RWPE2 (cell line): ENCODE measurements at regions not wholly inside any gene's neighbourhood (a gene's known extent, or its start where the extent isn't known, plus 50 kb on each side); places are given as distances from the start of the nearest gene placed in this dataset.

ENCODE experiments used
- ATAC-seq: fragments of 200-7000 bp; cut with Tn5 transposase; 3 replicates; pipeline ENCODE4 v1.9.1; 2021; ENCODE audit warnings: low read depth
- DNase-seq: peaks from one replicate; pipeline ENCODE4 v3.0.0-alpha.2; 2020; ENCODE audit warnings: low spot score
- H3K27ac ChIP-seq: fragments of 450-650 bp; 2 replicates; pipeline ENCODE4 v1.5.1; 2017; ENCODE audit warnings: mild to moderate bottlenecking; ENCODE audit not compliant: poor library complexity, severe bottlenecking
- H3K27me3 ChIP-seq: fragments of 250-450 bp; sonication (Bioruptor Pico); 2 replicates; pipeline ENCODE4 v1.5.1; 2021; ENCODE audit warnings: mild to moderate bottlenecking, moderate library complexity; ENCODE audit not compliant: insufficient read depth, poor library complexity, severe bottlenecking
- H3K36me3 ChIP-seq: fragments of 250-450 bp; sonication (Bioruptor Pico); 2 replicates; pipeline ENCODE4 v1.5.1; 2020; ENCODE audit warnings: low read depth, mild to moderate bottlenecking, moderate library complexity
- H3K4me1 ChIP-seq: fragments of 250-450 bp; sonication (Bioruptor Pico); 2 replicates; pipeline ENCODE4 v1.5.1; 2021; ENCODE audit warnings: mild to moderate bottlenecking, moderate library complexity; ENCODE audit not compliant: insufficient read depth, poor library complexity, severe bottlenecking
- H3K4me3 ChIP-seq: fragments of 250-450 bp; sonication (Bioruptor Pico); 2 replicates; pipeline ENCODE4 v1.5.1; 2021; ENCODE audit warnings: mild to moderate bottlenecking, moderate library complexity; ENCODE audit not compliant: severe bottlenecking
- H3K9me3 ChIP-seq: fragments of 250-450 bp; sonication (Bioruptor Pico); 2 replicates; pipeline ENCODE4 v1.5.1; 2021; ENCODE audit warnings: mild to moderate bottlenecking, moderate library complexity; ENCODE audit not compliant: severe bottlenecking
- TF ChIP-seq, protein P1 (sequence below): fragments of 450-650 bp; IDR thresholded peaks from one replicate; pipeline ENCODE4 v1.5.1; 2017; ENCODE audit warnings: mild to moderate bottlenecking, moderate library complexity; ENCODE audit not compliant: poor library complexity, severe bottlenecking

DNA sequence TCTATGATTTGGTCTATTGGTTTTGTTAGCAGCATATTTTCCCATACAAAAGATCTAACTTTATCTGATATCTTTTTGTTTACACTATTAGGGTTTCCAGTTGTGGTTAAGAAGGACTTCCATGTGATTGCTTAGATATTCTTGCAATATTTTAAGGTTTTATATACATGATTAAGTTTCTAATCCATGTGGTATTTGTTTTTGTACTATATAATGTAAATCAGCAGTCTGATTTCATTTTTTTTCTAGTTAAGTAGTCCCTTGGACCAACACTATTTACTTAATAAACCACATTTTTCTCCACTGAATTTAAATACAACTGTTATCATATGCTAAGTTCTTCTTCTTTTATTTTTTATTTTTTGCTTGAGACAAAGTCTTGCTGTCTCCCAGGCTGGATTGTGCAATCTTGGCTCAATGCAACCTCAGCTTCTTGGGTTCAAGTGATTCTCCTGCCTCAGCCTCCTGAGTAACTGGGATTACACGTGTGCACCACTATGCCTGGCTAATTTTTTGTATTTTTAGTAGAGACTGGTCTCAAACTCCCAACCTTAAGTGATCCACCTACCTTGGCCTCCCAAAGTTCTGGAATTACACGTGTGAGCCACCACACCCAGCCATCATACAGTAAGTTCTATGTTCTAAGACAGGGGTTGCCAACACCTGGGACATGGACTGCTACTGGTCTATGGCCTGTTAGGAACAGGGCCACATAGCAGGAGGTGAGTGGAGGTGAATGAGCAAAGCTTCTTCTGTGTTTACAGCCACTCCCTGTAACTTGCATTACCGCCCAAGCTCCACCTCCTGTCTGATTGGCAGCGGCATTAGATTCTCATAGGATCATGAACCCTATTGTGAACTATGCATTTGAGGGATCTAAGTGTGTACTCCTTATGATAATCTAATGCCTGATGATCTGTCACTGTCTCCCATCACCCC is 58.5 kb upstream of the RAB27B start:
- H3K36me3 ChIP-seq: no peaks in the 10 kb centered on the region
- TF ChIP-seq, protein P1, sequence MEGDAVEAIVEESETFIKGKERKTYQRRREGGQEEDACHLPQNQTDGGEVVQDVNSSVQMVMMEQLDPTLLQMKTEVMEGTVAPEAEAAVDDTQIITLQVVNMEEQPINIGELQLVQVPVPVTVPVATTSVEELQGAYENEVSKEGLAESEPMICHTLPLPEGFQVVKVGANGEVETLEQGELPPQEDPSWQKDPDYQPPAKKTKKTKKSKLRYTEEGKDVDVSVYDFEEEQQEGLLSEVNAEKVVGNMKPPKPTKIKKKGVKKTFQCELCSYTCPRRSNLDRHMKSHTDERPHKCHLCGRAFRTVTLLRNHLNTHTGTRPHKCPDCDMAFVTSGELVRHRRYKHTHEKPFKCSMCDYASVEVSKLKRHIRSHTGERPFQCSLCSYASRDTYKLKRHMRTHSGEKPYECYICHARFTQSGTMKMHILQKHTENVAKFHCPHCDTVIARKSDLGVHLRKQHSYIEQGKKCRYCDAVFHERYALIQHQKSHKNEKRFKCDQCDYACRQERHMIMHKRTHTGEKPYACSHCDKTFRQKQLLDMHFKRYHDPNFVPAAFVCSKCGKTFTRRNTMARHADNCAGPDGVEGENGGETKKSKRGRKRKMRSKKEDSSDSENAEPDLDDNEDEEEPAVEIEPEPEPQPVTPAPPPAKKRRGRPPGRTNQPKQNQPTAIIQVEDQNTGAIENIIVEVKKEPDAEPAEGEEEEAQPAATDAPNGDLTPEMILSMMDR: no peak
- H3K9me3 ChIP-seq: no peaks in the 10 kb centered on the region
- no peak overlapping the region for H3K27ac ChIP-seq
- peaks cover 12% of the 10 kb centered on the region for H3K4me1 ChIP-seq
- no peaks in the 10 kb centered on the region for H3K27me3 ChIP-seq
- no peak overlapping the region for H3K4me3 ChIP-seq
- ATAC-seq: no peak
- no peak for DNase-seq

- Histone ChIP-seq H3K4me3 (no peak overlapping the region), H3K27ac (no peak overlapping the region), H3K27me3 (no peaks in the 10 kb centered on the region), H3K36me3 (no peaks in the 10 kb centered on the region), H3K4me1 (peaks cover 27% of the 10 kb centered on the region), H3K9me3 (no peaks in the 10 kb centered on the region)
- DNase-seq: no peak
- TF ChIP-seq, protein P1: no peak
- ATAC-seq: no peak
Measured at GRCh38 chr18:54772056-54772455, 56.2 kb upstream of the RAB27B start.

DNA sequence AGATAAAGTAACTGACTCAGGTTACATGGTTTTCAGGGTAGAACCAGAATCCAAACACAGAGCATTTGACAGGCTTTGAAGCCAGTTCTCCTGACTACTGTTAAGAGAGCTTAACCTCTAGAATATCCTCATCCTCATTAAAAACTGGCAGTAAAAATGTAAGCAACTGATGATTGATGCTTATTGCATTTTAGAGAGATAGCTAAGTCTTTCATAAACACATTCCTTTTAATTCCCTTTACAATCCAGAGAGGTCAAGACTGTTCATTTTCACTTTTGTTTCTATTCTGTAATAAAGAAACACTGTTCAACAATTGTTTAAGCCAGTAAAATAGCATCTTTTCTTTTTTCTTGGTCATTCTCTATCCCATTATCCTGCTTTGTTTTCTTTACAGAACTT is 53.9 kb upstream of the RAB27B start:
- peak overlapping the region; percentile 93 for H3K27ac ChIP-seq
- ATAC-seq (no peak), DNase-seq (no peak)

DNA sequence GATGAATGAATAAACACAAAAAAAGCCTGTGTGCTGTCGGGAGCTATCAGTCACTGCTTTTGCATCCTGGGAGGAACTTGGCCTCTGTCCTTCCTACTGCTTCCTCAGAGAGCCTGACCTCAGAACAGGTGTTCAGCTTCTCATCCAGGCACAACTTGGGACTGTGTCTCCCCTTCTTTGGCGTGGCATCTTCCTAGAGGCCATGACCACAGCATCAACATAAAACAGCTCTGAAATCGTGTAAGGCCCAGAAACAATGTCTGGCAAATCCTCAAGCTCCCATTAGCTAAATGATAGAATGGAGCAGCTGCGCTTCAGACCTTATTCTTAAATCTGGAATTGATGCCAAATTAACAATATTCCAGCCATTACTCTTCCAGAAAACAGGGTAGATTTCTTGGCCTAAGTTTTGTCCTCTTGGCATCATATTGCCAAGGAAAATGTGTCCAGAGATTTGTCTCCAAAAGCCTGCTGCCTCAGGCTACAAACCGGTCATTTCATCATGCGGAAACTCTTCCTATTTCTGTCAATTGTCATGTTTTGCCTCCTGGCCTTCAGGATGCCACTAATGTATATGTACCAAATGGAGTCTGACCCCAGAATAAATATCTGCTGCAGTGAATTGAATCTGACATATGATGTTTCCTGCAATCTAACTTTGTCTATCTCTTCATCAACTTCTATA is 53.2 kb upstream of the RAB27B start:
- no peak for ATAC-seq
- no peaks in the 10 kb centered on the region for H3K9me3 ChIP-seq
- H3K4me1 ChIP-seq: peaks cover 37% of the 10 kb centered on the region
- peak overlapping the region; percentile 93 for H3K27ac ChIP-seq
- no peak for DNase-seq
- no peaks in the 10 kb centered on the region for H3K27me3 ChIP-seq
- no peak overlapping the region for H3K4me3 ChIP-seq
- TF ChIP-seq, protein P1: no peak
- H3K36me3 ChIP-seq: no peaks in the 10 kb centered on the region

More for the DNA sequence above, 53.9 kb upstream of the RAB27B start:
- no peaks in the 10 kb centered on the region for H3K27me3 ChIP-seq
- no peaks in the 10 kb centered on the region for H3K9me3 ChIP-seq
- H3K36me3 ChIP-seq: no peaks in the 10 kb centered on the region
- no peak overlapping the region for H3K4me3 ChIP-seq
- TF ChIP-seq, protein P1: no peak
- H3K4me1 ChIP-seq: peaks cover 37% of the 10 kb centered on the region
